ENCODE measurements at regions not wholly inside any gene's neighbourhood (a gene's known extent, or its start where the extent isn't known, plus 50 kb on each side); places are given as distances from the start of the nearest gene placed in this dataset.

- H3K36me3 ChIP-seq (ENCODE audit: insufficient read depth, low read length) = no peaks in the 10 kb centered on the region
- Mint-ChIP-seq H3K4me1 (peaks cover 3 to 17% (median 10%) of the 10 kb centered on the region in 4 donors), H3K9me3 (peaks cover 0 to 2% (median 0%) of the 10 kb centered on the region in 8 donors), H3K27me3 (no peaks in the 10 kb centered on the region), H3K4me3 (no peak overlapping the region), H3K27ac (no peak overlapping the region), H3K36me3 (no peaks in the 10 kb centered on the region)
- intact Hi-C loops (cut with micrococcal nuclease) = no loop called here
- no peak for DNase-seq
- POLR2A ChIA-PET (ENCODE audit: partially characterized antibody) = interaction anchor here (0.8 to 1.2 kb wide), 2 partner anchors 114 to 144 kb away, joined by 3 to 4 read pairs; partner anchors contain the start of gene BTG1
- no peaks in the 10 kb centered on the region for H3K4me1 ChIP-seq (ENCODE audit: insufficient read depth, low read length)
- no peak overlapping the region for H3K27ac ChIP-seq (ENCODE audit: low read depth, low read length)
- H3K4me3 ChIP-seq (ENCODE audit: low read length in 2 of 2) = no peak overlapping the region
- no peaks in the 10 kb centered on the region for H3K27me3 ChIP-seq (ENCODE audit: insufficient read depth, low read length)
- CTCF ChIA-PET (ENCODE audit: partially characterized antibody) = interaction anchor here (1.4 kb wide), 1 partner anchor 117 kb away, joined by 3 read pairs; no protein-coding TSS in a partner anchor
- H3K9me3 ChIP-seq (ENCODE audit: control insufficient read depth in 1 of 2, low read length in 2 of 2) = no peaks in the 10 kb centered on the region
These were observed 144.1 kb upstream of the BTG1 start for GRCh38 chr12:92289629-92290349.

GRCh38 chr12:92288561-92288960 is 142.9 kb upstream of the BTG1 start:
- CTCF ChIA-PET (ENCODE audit: partially characterized antibody) = no interaction called here
- no peak for DNase-seq
- Mint-ChIP-seq H3K27ac (peak overlapping the region in 1 of 7 donors; percentile 14), H3K4me3 (no peak overlapping the region), H3K9me3 (peaks cover 0 to 2% (median 0%) of the 10 kb centered on the region in 8 donors), H3K27me3 (no peaks in the 10 kb centered on the region), H3K36me3 (no peaks in the 10 kb centered on the region), H3K4me1 (peaks cover 2 to 8% (median 6%) of the 10 kb centered on the region in 4 donors)
- no peaks in the 10 kb centered on the region for H3K9me3 ChIP-seq (ENCODE audit: control insufficient read depth in 1 of 2, low read length in 2 of 2)
- POLR2A ChIA-PET (ENCODE audit: partially characterized antibody) = interaction anchor here (0.8 kb wide), 1 partner anchor 115 kb away, joined by 3 read pairs; no protein-coding TSS in a partner anchor
- intact Hi-C loops (cut with micrococcal nuclease) = no loop called here
- H3K27me3 ChIP-seq (ENCODE audit: insufficient read depth, low read length) = no peaks in the 10 kb centered on the region
- no peak overlapping the region for H3K27ac ChIP-seq (ENCODE audit: low read depth, low read length)
- no peaks in the 10 kb centered on the region for H3K4me1 ChIP-seq (ENCODE audit: insufficient read depth, low read length)
- no peaks in the 10 kb centered on the region for H3K36me3 ChIP-seq (ENCODE audit: insufficient read depth, low read length)
- H3K4me3 ChIP-seq (ENCODE audit: low read length in 2 of 2) = no peak overlapping the region

- no peaks in the 10 kb centered on the region for H3K36me3 ChIP-seq (ENCODE audit: insufficient read depth, low read length)
- H3K4me1 Mint-ChIP-seq = peaks cover 0 to 6% (median 5%) of the 10 kb centered on the region in 4 donors
- H3K27me3 ChIP-seq (ENCODE audit: insufficient read depth, low read length) = no peaks in the 10 kb centered on the region
- no peak for DNase-seq
- no peak overlapping the region for H3K27ac Mint-ChIP-seq
- CTCF ChIA-PET (ENCODE audit: partially characterized antibody) = no interaction called here
- H3K36me3 Mint-ChIP-seq = no peaks in the 10 kb centered on the region
- H3K4me1 ChIP-seq (ENCODE audit: insufficient read depth, low read length) = no peaks in the 10 kb centered on the region
- H3K27ac ChIP-seq (ENCODE audit: low read depth, low read length) = no peak overlapping the region
- H3K9me3 Mint-ChIP-seq = peaks cover 0 to under 1% (median 0%) of the 10 kb centered on the region in 8 donors
- no peak overlapping the region for H3K4me3 ChIP-seq (ENCODE audit: low read length in 2 of 2)
- no peak overlapping the region for H3K4me3 Mint-ChIP-seq
- H3K9me3 ChIP-seq (ENCODE audit: control insufficient read depth in 1 of 2, low read length in 2 of 2) = no peaks in the 10 kb centered on the region
- H3K27me3 Mint-ChIP-seq = no peaks in the 10 kb centered on the region
- intact Hi-C loops (cut with micrococcal nuclease) = no loop called here
- POLR2A ChIA-PET (ENCODE audit: partially characterized antibody) = no interaction called here
These were observed 132.8 kb upstream of the BTG1 start for GRCh38 chr12:92278378-92278828.

GRCh38 chr12:92277795-92278194 is 132.1 kb upstream of the BTG1 start:
- intact Hi-C loops (cut with micrococcal nuclease) = no loop called here
- CTCF ChIA-PET (ENCODE audit: partially characterized antibody) = no interaction called here

DNA sequence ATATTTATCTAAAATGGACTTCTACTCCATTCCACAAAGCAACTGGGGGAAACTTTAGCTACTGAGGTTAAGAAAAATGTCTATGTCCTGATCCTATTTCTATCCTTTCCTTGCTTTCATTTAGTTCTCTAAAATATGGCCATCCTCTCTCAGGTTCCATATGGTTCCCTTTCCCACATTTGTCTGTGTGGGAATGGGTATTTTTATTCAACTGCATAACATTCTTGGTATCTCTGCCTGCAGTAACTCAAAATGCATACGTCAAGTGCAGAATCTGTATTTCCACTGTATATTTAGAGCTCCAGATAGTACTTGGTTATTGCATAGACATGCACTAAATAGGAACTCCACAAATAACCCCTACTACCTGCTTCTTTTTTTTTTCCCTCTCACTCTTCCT is 130.6 kb upstream of the BTG1 start:
- H3K27ac Mint-ChIP-seq = no peak overlapping the region
- ChIA-PET POLR2A (ENCODE audit: partially characterized antibody) (no interaction called here), CTCF (ENCODE audit: partially characterized antibody) (no interaction called here)
- Histone ChIP-seq H3K36me3 (ENCODE audit: insufficient read depth, low read length) (no peaks in the 10 kb centered on the region), H3K27me3 (ENCODE audit: insufficient read depth, low read length) (no peaks in the 10 kb centered on the region), H3K9me3 (ENCODE audit: control insufficient read depth in 1 of 2, low read length in 2 of 2) (no peaks in the 10 kb centered on the region), H3K27ac (ENCODE audit: low read depth, low read length) (no peak overlapping the region), H3K4me3 (ENCODE audit: low read length in 2 of 2) (no peak overlapping the region), H3K4me1 (ENCODE audit: insufficient read depth, low read length) (no peaks in the 10 kb centered on the region)
- no peak for DNase-seq
- intact Hi-C loops (cut with micrococcal nuclease) = no loop called here
- H3K36me3 Mint-ChIP-seq = no peaks in the 10 kb centered on the region
- H3K4me3 Mint-ChIP-seq = no peak overlapping the region
- H3K27me3 Mint-ChIP-seq = no peaks in the 10 kb centered on the region
- peaks cover 0 to 6% (median 5%) of the 10 kb centered on the region in 4 donors for H3K4me1 Mint-ChIP-seq
- peaks cover 0 to 2% (median 0%) of the 10 kb centered on the region in 8 donors for H3K9me3 Mint-ChIP-seq

More at GRCh38 chr12:92277795-92278194, 132.1 kb upstream of the BTG1 start:
- Histone ChIP-seq H3K4me3 (ENCODE audit: low read length in 2 of 2) (no peak overlapping the region), H3K27me3 (ENCODE audit: insufficient read depth, low read length) (no peaks in the 10 kb centered on the region), H3K36me3 (ENCODE audit: insufficient read depth, low read length) (no peaks in the 10 kb centered on the region), H3K27ac (ENCODE audit: low read depth, low read length) (no peak overlapping the region), H3K9me3 (ENCODE audit: control insufficient read depth in 1 of 2, low read length in 2 of 2) (no peaks in the 10 kb centered on the region), H3K4me1 (ENCODE audit: insufficient read depth, low read length) (no peaks in the 10 kb centered on the region)
- Mint-ChIP-seq H3K4me1 (peaks cover 0 to 6% (median 5%) of the 10 kb centered on the region in 4 donors), H3K4me3 (no peak overlapping the region), H3K27me3 (no peaks in the 10 kb centered on the region), H3K9me3 (peaks cover 0 to 2% (median 0%) of the 10 kb centered on the region in 8 donors), H3K36me3 (no peaks in the 10 kb centered on the region), H3K27ac (no peak overlapping the region)
- POLR2A ChIA-PET (ENCODE audit: partially characterized antibody) = no interaction called here
- no peak for DNase-seq

GRCh38 chr12:92275443-92276154 is 130.0 kb upstream of the BTG1 start:
- intact Hi-C loops (cut with micrococcal nuclease) = no loop called here
- CTCF ChIA-PET (ENCODE audit: partially characterized antibody) = no interaction called here
- peak overlapping the region in 1 of 8 donors; percentile 15 for H3K4me3 Mint-ChIP-seq
- H3K27ac Mint-ChIP-seq = no peak overlapping the region
- Histone ChIP-seq H3K27ac (ENCODE audit: low read depth, low read length) (no peak overlapping the region), H3K4me1 (ENCODE audit: insufficient read depth, low read length) (no peaks in the 10 kb centered on the region), H3K36me3 (ENCODE audit: insufficient read depth, low read length) (no peaks in the 10 kb centered on the region), H3K9me3 (ENCODE audit: control insufficient read depth in 1 of 2, low read length in 2 of 2) (no peaks in the 10 kb centered on the region), H3K4me3 (ENCODE audit: low read length in 2 of 2) (no peak overlapping the region), H3K27me3 (ENCODE audit: insufficient read depth, low read length) (no peaks in the 10 kb centered on the region)
- peaks cover 0 to 8% (median 7%) of the 10 kb centered on the region in 4 donors for H3K4me1 Mint-ChIP-seq
- H3K36me3 Mint-ChIP-seq = no peaks in the 10 kb centered on the region
- H3K9me3 Mint-ChIP-seq = peaks cover 0 to 2% (median 0%) of the 10 kb centered on the region in 8 donors
- no peaks in the 10 kb centered on the region for H3K27me3 Mint-ChIP-seq
- POLR2A ChIA-PET (ENCODE audit: partially characterized antibody) = interaction anchor here (1.3 kb wide), 1 partner anchor 131 kb away, joined by 3 read pairs; no protein-coding TSS in a partner anchor
- no peak for DNase-seq

DNA sequence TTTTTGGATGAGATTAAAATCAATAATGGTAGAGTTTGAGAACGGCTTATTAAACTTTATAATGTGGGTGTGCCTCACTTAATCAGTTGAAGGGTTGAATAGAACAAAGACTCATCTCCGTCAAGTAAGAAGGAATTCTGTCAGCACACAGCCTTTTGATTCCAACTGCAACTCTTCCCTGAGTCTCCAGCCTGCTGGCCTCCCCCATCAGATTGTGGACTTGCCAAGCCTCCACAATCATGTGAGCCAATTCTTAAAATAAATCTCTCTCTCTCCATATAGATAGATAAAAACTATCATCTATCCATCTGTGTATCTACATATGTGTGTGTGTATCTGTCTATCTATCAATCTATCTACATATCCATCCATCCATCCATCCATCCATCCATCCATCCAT is 127.4 kb upstream of the BTG1 start:
- CTCF ChIA-PET (ENCODE audit: partially characterized antibody) = no interaction called here

More for the DNA sequence above, 127.4 kb upstream of the BTG1 start:
- H3K36me3 Mint-ChIP-seq = no peaks in the 10 kb centered on the region
- Histone ChIP-seq H3K27ac (ENCODE audit: low read depth, low read length) (no peak overlapping the region), H3K9me3 (ENCODE audit: control insufficient read depth in 1 of 2, low read length in 2 of 2) (no peaks in the 10 kb centered on the region), H3K4me1 (ENCODE audit: insufficient read depth, low read length) (no peaks in the 10 kb centered on the region), H3K27me3 (ENCODE audit: insufficient read depth, low read length) (no peaks in the 10 kb centered on the region), H3K36me3 (ENCODE audit: insufficient read depth, low read length) (no peaks in the 10 kb centered on the region), H3K4me3 (ENCODE audit: low read length in 2 of 2) (no peak overlapping the region)
- no peak for DNase-seq
- H3K27me3 Mint-ChIP-seq = no peaks in the 10 kb centered on the region
- H3K4me3 Mint-ChIP-seq = no peak overlapping the region
- peaks cover 0 to 11% (median 8%) of the 10 kb centered on the region in 4 donors for H3K4me1 Mint-ChIP-seq
- POLR2A ChIA-PET (ENCODE audit: partially characterized antibody) = no interaction called here
- peaks cover 0 to 2% (median 0%) of the 10 kb centered on the region in 8 donors for H3K9me3 Mint-ChIP-seq
- intact Hi-C loops (cut with micrococcal nuclease) = no loop called here
- H3K27ac Mint-ChIP-seq = no peak overlapping the region
